ENCODE measurements at regions not wholly inside any gene's neighbourhood (a gene's known extent, or its start where the extent isn't known, plus 50 kb on each side); places are given as distances from the start of the nearest gene placed in this dataset.

DNA sequence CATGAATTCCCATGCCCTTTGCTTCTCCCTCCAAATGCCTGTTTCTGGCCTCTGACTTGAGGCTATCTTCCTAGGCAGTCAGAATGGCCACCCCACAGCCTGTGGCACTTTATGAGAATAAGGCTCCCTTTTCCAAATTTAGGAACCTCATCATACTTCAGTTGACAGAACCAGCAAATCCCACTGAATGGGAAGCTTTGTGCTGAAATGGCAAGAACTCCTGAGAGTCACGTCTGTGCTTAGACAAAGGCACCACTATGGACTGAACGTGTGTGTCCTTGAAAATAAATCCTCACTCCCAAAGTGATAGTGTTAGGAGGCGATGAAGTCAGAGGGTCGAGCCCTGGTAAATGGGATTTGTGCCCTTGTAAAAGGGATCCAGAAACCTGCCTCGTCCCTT lies 559.9 kb upstream of the SOX11 start:
- Mint-ChIP-seq H3K9me3 (peaks cover 15% of the 10 kb centered on the region), H3K27ac (ENCODE audit: unreplicated experiment) (no peak overlapping the region), H3K27me3 (ENCODE audit: low read depth) (no peaks in the 10 kb centered on the region), H3K4me3 (no peak overlapping the region), H3K4me1 (peaks cover 26% of the 10 kb centered on the region), H3K36me3 (ENCODE audit: low read depth) (peaks cover 4% of the 10 kb centered on the region)
- no peak for DNase-seq (ENCODE audit: low read depth, low spot score)
- TF ChIP-seq, protein P1, sequence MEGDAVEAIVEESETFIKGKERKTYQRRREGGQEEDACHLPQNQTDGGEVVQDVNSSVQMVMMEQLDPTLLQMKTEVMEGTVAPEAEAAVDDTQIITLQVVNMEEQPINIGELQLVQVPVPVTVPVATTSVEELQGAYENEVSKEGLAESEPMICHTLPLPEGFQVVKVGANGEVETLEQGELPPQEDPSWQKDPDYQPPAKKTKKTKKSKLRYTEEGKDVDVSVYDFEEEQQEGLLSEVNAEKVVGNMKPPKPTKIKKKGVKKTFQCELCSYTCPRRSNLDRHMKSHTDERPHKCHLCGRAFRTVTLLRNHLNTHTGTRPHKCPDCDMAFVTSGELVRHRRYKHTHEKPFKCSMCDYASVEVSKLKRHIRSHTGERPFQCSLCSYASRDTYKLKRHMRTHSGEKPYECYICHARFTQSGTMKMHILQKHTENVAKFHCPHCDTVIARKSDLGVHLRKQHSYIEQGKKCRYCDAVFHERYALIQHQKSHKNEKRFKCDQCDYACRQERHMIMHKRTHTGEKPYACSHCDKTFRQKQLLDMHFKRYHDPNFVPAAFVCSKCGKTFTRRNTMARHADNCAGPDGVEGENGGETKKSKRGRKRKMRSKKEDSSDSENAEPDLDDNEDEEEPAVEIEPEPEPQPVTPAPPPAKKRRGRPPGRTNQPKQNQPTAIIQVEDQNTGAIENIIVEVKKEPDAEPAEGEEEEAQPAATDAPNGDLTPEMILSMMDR (conservative IDR thresholded peaks at IDR 0.05) = no peak

DNA sequence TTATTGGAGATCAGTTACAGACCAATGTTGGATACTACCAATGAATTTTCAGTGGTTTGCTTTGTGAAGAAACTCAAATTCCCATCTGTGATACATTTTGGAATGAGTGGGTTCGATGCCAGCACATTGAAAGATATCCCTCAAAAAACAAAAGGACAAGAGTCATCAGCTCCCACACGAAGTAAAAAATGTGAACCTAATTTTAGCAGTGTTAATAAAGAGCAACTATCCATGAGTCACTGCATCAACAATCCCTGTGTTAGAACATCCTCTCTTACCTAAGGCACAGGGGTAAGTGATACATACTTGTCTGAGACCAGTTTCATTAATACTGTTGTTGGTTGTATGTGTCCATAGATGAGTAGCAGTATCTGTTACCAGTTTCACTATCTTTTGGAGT lies 551.8 kb upstream of the SOX11 start:
- H3K27ac Mint-ChIP-seq (ENCODE audit: unreplicated experiment) = no peak overlapping the region
- no peak overlapping the region for H3K4me3 Mint-ChIP-seq
- H3K9me3 Mint-ChIP-seq = peaks cover 5% of the 10 kb centered on the region
- peaks cover 5% of the 10 kb centered on the region for H3K36me3 Mint-ChIP-seq (ENCODE audit: low read depth)
- no peaks in the 10 kb centered on the region for H3K27me3 Mint-ChIP-seq (ENCODE audit: low read depth)
- H3K4me1 Mint-ChIP-seq = no peaks in the 10 kb centered on the region
- no peak for DNase-seq (ENCODE audit: low read depth, low spot score)
- TF ChIP-seq, protein P1 (conservative IDR thresholded peaks at IDR 0.05) = no peak

DNA sequence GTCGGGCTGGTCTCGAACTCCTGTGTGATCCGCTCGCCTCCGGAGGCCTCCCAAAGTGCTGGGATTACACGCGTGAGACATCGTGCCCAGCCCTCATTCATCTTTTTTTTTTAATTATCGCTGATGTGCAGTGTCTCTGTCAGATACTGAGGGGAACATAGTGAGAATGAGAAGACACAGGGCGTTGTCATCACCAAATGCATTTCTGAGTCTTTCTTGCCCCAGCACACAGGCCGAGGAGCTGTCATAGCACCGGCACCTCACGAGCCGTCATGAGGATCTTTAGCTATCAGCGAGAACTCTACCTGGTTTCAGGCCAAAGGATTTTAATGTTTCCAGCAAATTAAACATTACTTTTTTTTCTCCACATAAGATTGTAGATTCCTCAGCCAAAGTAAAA lies 548.0 kb upstream of the SOX11 start:
- TF ChIP-seq, protein P1 (conservative IDR thresholded peaks at IDR 0.05) = no peak
- DNase-seq (ENCODE audit: low read depth, low spot score) = no peak
- peaks cover 10% of the 10 kb centered on the region for H3K9me3 Mint-ChIP-seq
- H3K27ac Mint-ChIP-seq (ENCODE audit: unreplicated experiment) = no peak overlapping the region
- no peaks in the 10 kb centered on the region for H3K4me1 Mint-ChIP-seq
- H3K36me3 Mint-ChIP-seq (ENCODE audit: low read depth) = peaks cover 5% of the 10 kb centered on the region
- no peak overlapping the region for H3K4me3 Mint-ChIP-seq
- H3K27me3 Mint-ChIP-seq (ENCODE audit: low read depth) = no peaks in the 10 kb centered on the region

DNA sequence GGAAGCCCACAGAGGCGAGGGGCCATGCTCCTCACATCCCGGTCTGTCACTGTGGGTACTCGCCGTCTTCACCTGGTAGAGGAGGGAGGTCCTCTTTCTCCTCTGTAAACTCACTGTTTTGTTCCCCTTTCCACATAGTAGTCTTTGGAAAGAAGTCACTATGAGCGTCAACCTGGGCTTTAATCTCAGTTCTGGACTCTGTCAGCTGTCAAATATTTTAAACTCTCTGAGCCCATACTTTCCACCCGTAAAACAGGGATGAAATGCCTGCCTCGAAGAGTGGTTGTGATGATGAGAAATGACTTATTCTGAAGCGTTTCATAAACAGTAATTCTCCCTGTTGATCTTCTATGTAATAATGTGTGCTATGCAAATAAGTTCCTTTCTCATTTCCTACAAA lies 547.1 kb upstream of the SOX11 start:
- Mint-ChIP-seq H3K27ac (ENCODE audit: unreplicated experiment) (no peak overlapping the region), H3K4me1 (no peaks in the 10 kb centered on the region), H3K36me3 (ENCODE audit: low read depth) (peaks cover 7% of the 10 kb centered on the region), H3K4me3 (no peak overlapping the region), H3K27me3 (ENCODE audit: low read depth) (no peaks in the 10 kb centered on the region), H3K9me3 (peaks cover 9% of the 10 kb centered on the region)
- TF ChIP-seq, protein P1 (conservative IDR thresholded peaks at IDR 0.05) = no peak
- DNase-seq (ENCODE audit: low read depth, low spot score) = no peak

DNA sequence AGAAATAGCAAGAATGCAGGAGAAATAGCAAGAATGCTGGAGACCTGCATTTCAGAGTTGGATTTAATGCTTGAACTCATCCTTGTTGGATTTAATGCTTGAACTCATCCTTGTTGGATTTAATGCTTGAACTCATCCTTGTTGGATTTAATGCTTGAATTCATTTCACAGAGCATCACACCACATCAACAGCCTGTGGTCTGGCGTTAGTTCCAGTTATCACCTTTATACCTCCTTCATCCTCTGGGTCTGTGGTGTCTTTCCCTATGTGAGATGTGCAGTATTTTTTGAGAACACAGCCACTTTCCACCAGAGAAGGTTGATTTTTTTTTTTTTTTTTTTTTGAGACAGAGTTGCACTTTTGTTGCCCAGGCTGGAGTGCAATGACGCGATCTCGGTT lies 546.4 kb upstream of the SOX11 start:
- Mint-ChIP-seq H3K4me1 (no peaks in the 10 kb centered on the region), H3K9me3 (peaks cover 9% of the 10 kb centered on the region)

More for the DNA sequence above, 546.4 kb upstream of the SOX11 start:
- H3K27me3 Mint-ChIP-seq (ENCODE audit: low read depth) = no peaks in the 10 kb centered on the region
- no peak overlapping the region for H3K27ac Mint-ChIP-seq (ENCODE audit: unreplicated experiment)
- H3K4me3 Mint-ChIP-seq = no peak overlapping the region
- TF ChIP-seq, protein P1 (conservative IDR thresholded peaks at IDR 0.05) = no peak
- DNase-seq (ENCODE audit: low read depth, low spot score) = no peak
- peaks cover 7% of the 10 kb centered on the region for H3K36me3 Mint-ChIP-seq (ENCODE audit: low read depth)

All from neural crest cell (in vitro differentiated cells).